Thoracic aorta (tissue), 2 donors: ENCODE measurements at regions not wholly inside any gene's neighbourhood (a gene's known extent, or its start where the extent isn't known, plus 50 kb on each side); places are given as distances from the start of the nearest gene placed in this dataset.
"Not testable (repeated sequence)": the region's sequence is repeated elsewhere in the genome, so short reads cannot be mapped to it uniquely, and the experiment has no call there.

Source experiments
- ATAC-seq: fragments of 150-250 bp; one replicate; pipeline ENCODE4 v1.8.0; 2017; ENCODE audit warnings: low read depth; ENCODE audit not compliant: insufficient number of reproducible peaks, low FRiP score
- DNase-seq: peaks from one replicate; pipeline ENCODE4 v3.0.0-alpha.2; 2020; ENCODE audit warnings: low spot score
- H3K27ac ChIP-seq, 2 donors: fragments of 200-600 bp; sonication (generic); 1 replicate in 1 of 2; 2 replicates in 1 of 2; pipeline ENCODE4 v1.5.1; 2016; ENCODE audit warnings: mild to moderate bottlenecking in 2 of 2, moderate library complexity in 2 of 2
- H3K27me3 ChIP-seq: fragments of 200-600 bp; sonication (generic); replicated peaks from 2 replicates; pipeline ENCODE4 v1.6.0; 2016; ENCODE audit warnings: mild to moderate bottlenecking; ENCODE audit not compliant: insufficient read depth
- H3K36me3 ChIP-seq: fragments of 200-600 bp; sonication (generic); one replicate; pipeline ENCODE4 v1.5.1; 2016
- H3K4me1 ChIP-seq, 2 donors: fragments of 200-600 bp; sonication (generic); 1 replicate in 1 of 2; 2 replicates in 1 of 2; pipeline versions ENCODE4 v1.5.1 to v1.6.0; 2016; ENCODE audit warnings: low read depth in 2 of 2, mild to moderate bottlenecking in 1 of 2; ENCODE audit not compliant: control insufficient read depth in 1 of 2
- H3K4me3 ChIP-seq: fragments of 200-600 bp; sonication (generic); 2 replicates; pipeline ENCODE4 v1.5.1; 2016; ENCODE audit warnings: mild to moderate bottlenecking
- H3K9me3 ChIP-seq: fragments of 200-600 bp; sonication (generic); 2 replicates; pipeline ENCODE4 v1.5.1; 2016
- CTCF ChIP-seq: fragments of 200-600 bp; sonication (generic); IDR thresholded peaks from one replicate; pipeline ENCODE4 v1.5.1; 2019; ENCODE audit warnings: antibody characterized with exemption

GRCh38 chr7:152931633-152932032 lies 172.1 kb downstream of the ACTR3B start:
- TF ChIP-seq CTCF, result no peak
- no peaks in the 10 kb centered on the region for H3K9me3 ChIP-seq
- no peak for DNase-seq
- no peaks in the 10 kb centered on the region for H3K36me3 ChIP-seq
- no peak for ATAC-seq
- no peaks in the 10 kb centered on the region for H3K4me1 ChIP-seq
- H3K27me3 ChIP-seq, result no peaks in the 10 kb centered on the region
- H3K27ac ChIP-seq, result no peak overlapping the region
- H3K4me3 ChIP-seq, result no peak overlapping the region

- Histone ChIP-seq H3K4me3 (no peak overlapping the region), H3K9me3 (no peaks in the 10 kb centered on the region)
Observed at GRCh38 chr7:152937282-152937681, 177.7 kb downstream of the ACTR3B start.

GRCh38 chr7:152946616-152947015 lies 187.1 kb downstream of the ACTR3B start:
- H3K4me1 ChIP-seq, H3K4me3 ChIP-seq, ATAC-seq, H3K27ac ChIP-seq, DNase-seq, H3K27me3 ChIP-seq, H3K9me3 ChIP-seq, H3K36me3 ChIP-seq: not testable (repeated sequence)

More at GRCh38 chr7:152937282-152937681, 177.7 kb downstream of the ACTR3B start:
- Histone ChIP-seq H3K4me1 (no peaks in the 10 kb centered on the region), H3K27me3 (no peaks in the 10 kb centered on the region), H3K36me3 (no peaks in the 10 kb centered on the region), H3K27ac (no peak overlapping the region)
- DNase-seq (no peak), ATAC-seq (no peak)
- TF ChIP-seq CTCF, result no peak

GRCh38 chr7:152947686-152948085 lies 188.1 kb downstream of the ACTR3B start:
- no peaks in the 10 kb centered on the region for H3K4me1 ChIP-seq
- no peak overlapping the region for H3K27ac ChIP-seq
- no peak for ATAC-seq
- DNase-seq, result no peak
- H3K27me3 ChIP-seq, result no peaks in the 10 kb centered on the region
- H3K9me3 ChIP-seq, result no peaks in the 10 kb centered on the region
- H3K4me3 ChIP-seq, result no peak overlapping the region
- no peaks in the 10 kb centered on the region for H3K36me3 ChIP-seq
- TF ChIP-seq CTCF, result no peak

- DNase-seq (no peak), ATAC-seq (no peak)
- no peak overlapping the region for H3K27ac ChIP-seq
- TF ChIP-seq CTCF, result no peak
- no peaks in the 10 kb centered on the region for H3K36me3 ChIP-seq
- H3K4me3 ChIP-seq, result no peak overlapping the region
- no peaks in the 10 kb centered on the region for H3K9me3 ChIP-seq
- H3K27me3 ChIP-seq, result no peaks in the 10 kb centered on the region
- H3K4me1 ChIP-seq, result no peaks in the 10 kb centered on the region
Observed at GRCh38 chr7:152949253-152949652, 189.7 kb downstream of the ACTR3B start.

GRCh38 chr7:152949790-152950189 lies 190.2 kb downstream of the ACTR3B start:
- no peaks in the 10 kb centered on the region for H3K27me3 ChIP-seq
- no peaks in the 10 kb centered on the region for H3K4me1 ChIP-seq
- no peak overlapping the region for H3K27ac ChIP-seq
- ATAC-seq (no peak), DNase-seq (no peak)
- H3K36me3 ChIP-seq, result no peaks in the 10 kb centered on the region
- no peaks in the 10 kb centered on the region for H3K9me3 ChIP-seq
- no peak overlapping the region for H3K4me3 ChIP-seq
- no peak for TF ChIP-seq CTCF
